HuH-7 (cell line): ENCODE measurements at regions not wholly inside any gene's neighbourhood (a gene's known extent, or its start where the extent isn't known, plus 50 kb on each side); places are given as distances from the start of the nearest gene placed in this dataset.
"Not testable (repeated sequence)": the region's sequence is repeated elsewhere in the genome, so short reads cannot be mapped to it uniquely, and the experiment has no call there.

Source experiments
- DNase-seq: peaks from one replicate; pipeline ENCODE4 v3.0.0; 2011; ENCODE audit warnings: low spot score

DNA sequence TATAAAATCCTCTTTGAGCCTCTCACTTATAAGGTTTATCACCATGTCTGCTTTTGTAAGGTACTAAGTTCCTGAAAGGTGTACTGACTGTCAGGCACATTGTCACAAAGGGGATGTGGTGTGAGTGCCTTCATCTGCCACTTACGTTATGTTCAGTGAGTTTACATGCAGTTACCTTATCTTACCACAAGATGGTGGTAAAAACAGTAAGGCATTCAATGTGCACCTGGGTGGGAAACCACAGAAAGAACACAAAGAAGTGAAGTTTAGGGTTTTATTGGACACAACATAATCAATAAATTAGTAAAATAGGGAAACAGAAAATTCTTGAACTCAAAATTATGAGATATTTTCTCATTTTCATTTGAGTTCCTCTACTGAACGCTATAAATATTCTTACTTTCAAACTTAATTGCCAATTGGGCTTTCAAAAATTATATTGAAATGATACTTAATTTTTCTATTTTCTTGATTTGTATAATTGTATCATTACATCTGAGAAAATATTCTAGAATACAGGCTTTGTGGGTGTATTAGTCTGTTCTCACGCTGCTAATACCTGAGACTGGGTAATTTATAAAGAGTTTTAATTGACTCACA, 650.8 kb downstream of the PCDH7 start:
- peak; percentile 63 for DNase-seq

DNA sequence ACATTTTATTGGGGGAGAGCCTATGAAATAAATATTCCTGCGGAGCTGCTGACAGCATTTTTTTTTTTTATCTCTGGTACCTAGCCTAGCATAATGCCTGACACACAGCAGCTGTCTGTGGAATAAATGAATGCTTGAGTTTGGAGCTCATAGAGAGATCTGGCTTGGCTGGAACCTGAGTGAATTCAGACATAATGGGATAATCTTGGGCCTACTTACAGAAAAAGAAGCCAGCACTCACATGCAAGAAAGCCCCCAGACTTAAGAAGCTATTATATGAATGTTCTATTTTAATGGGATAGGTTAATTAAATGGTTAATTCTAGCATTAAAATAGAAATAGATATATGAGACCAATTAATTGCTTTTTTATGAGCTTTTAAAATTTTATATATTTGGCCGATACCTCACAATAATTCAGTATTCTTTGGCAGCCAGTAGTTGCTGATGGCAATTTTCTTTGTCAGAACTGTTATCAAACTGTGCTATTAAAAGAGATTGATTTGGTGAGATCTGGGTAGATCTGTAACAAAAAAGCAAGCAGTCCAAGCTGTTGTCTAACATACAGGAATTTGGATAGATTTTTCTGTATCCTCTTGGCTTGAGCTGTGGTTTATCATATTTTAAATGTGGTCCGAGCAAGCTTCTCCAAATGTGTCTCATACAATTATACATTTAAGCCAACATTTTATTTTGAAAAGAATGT, 654.2 kb downstream of the PCDH7 start:
- no peak for DNase-seq

DNA sequence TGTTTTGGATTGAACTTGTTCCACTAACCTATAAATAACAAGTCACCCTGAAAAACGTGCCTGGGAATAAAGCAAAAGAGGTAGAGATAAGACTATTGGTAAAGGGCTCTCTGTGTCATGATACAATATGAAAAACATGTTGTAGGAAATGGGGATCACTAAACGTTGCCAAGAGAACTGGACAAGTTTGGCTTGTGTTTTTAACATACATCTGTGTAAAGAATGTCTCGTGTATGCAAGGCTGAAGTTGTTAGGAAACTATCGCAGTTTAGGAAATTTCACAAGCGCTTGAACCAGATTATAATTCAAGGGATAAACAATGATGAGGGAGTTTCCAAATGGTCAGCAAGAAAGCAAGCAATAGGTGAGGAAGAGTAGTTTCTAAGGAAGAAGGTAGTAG, 655.8 kb downstream of the PCDH7 start:
- DNase-seq: no peak

DNA sequence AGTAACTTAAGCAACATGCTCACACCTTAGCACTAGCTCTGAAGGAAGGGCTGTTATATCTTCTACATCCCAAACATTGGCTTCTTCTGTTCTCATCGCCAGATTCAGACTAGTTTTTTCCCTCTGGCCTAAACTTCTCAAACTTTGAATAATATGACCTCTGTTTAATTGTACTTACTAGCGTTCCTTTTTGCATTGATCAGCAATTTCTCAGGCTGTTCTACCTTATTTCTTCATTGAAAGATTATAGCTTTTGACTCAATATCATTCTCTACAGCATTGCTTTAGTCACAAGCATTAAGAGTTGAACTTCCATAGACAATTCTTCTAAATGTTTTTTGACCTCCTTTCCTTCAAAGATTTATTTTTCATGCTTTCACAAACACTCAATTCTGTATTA, 659.2 kb downstream of the PCDH7 start:
- DNase-seq: no peak

DNA sequence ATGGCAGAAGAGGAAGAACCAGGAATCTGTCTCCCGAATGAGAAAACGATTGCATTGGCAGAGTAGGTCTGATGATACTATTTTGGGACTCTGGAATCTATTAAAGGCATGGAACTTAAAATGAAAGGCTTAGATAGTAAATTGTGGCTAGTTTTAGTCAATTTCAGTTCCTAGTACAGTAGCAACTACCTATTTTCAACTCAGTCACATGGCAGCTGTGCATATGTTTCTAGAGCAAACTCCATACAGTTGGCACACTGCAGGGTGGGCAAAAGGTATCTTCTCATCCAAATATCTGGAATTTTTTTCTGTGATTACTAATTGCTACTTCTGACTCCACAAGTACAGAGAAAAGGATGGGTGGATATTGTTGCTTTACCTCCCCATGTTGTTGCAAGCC, 663.6 kb downstream of the PCDH7 start:
- DNase-seq: no peak

DNA sequence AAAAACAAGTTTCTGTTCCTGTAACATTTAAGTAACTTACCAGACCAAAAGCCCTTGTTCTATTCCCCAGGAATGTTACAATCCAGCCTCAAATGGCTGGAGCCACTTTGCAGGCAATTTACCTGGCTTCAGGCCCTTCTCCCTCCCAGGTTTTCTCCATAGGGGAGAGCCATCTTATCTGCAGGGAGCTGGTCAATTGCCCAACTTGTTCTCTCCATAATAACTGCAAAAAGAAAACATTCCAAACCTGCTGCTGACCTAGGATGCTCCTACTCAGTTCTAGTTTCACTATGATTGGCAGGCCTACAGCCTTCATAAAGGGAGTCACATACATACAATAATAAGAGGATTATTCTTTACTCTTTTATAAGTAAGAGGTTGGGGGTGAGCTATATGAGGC, 670.7 kb downstream of the PCDH7 start:
- peak; percentile 35 for DNase-seq

DNA sequence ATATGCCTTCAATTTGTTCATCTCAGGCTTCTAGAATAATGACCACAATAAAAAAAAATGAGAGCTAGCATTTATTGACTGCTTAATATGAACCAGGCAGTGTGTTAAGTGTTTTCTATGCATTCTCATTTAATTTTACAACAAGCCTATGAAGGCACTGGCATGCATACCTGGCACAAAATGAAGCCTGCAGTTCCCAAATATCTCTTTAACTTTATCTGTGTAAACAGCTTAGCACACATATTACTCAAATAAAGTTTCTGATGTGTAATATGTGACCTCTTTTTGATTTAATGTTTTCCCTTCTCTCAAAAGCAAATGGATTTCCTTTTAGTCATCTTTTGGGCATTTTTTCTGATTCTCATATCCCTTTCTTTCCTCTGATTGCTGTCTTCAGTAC, 671.8 kb downstream of the PCDH7 start:
- DNase-seq: no peak

DNA sequence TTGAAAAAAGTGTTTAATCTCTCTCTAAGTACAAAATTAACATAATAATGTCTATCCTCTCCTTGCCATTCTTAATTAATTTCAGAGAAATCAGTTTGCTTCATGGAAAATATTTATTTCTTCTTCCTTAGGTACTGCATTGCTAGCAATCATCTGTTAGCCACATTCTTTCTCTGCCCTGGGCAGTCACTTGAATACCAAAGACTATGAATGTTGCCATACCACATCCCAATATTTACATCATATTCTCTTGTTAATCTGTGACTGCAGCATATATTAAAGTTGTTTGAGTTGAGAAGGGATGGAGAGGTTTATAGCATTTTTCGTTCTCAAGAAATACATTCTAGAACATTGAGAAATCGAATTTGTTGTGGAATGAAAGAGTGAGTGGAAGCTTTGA, 672.8 kb downstream of the PCDH7 start:
- DNase-seq: no peak

DNA sequence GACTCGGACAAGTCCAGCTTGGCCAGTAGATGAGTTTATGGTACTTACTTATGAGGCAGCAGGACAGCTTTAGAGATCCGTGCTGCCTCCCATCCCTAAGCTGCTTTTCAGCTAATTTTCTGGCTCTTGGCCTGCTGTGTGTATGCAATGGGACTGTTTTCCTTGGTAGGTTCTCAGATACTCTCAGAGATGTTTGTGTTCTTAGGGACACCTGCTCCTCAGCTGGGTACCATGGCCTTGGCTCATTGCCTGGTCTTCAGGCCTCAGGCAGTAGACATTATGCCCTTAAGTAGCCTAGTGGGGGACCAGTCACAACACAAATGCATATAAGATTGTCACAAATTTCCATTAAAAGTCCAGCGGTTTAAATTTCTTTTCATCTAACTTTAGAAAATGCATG, 688.0 kb downstream of the PCDH7 start:
- no peak for DNase-seq

DNA sequence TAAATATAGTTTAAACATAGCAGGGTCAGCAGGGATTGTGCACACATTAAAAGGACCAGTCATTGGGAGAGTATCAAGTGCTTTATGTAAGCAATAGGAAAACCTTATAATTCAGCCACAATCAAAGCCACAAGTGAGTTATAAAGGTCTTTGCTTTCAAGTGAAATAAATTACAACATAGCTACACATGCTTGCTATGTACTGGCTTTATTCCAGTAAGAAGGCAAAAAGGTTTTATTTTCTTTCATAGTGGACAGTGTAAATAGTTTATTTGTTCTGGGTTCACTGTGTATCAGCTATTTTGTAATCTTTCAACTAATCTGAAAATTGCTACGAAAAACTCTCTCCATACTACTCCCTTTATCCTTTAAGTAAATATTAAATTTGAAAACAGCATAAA, 691.4 kb downstream of the PCDH7 start:
- DNase-seq: peak; percentile 68

DNA sequence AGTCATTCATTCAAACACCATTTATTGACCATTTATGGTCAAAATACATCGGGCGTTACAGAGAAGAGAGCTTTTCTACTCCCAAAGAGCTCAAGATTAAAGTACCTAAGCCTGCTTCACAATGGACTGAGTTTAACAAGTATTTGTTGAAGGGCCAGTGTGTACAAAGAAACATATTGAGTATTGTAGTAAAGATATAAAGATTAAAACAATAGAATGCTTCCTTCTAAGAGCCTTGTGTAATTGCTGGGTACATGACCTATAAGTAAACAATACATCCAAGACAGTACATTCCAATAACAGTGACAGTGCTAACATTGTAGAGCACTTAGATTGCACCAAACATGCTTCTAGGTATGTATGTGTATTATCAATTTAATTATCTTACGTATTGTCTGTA, 695.5 kb downstream of the PCDH7 start:
- no peak for DNase-seq

DNA sequence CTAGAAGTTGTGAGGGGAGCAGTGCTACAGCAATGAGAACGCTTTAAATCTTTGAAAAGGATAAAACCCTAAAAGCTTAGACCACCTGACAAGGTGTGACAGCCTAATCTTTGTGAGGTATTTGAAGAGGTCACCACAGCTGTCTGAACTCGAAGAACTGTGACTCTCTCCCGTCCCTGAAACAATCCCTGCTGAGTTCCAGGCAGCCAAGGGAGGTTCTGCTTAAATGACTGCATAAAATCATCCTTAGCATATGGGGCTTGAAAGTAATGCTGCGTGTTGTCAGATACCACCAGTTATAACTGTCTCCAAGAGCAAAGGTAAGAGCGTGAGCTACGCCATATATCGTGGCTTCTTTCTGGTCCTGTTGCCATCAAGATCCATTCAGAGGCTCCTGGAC, 696.3 kb downstream of the PCDH7 start:
- no peak for DNase-seq

DNA sequence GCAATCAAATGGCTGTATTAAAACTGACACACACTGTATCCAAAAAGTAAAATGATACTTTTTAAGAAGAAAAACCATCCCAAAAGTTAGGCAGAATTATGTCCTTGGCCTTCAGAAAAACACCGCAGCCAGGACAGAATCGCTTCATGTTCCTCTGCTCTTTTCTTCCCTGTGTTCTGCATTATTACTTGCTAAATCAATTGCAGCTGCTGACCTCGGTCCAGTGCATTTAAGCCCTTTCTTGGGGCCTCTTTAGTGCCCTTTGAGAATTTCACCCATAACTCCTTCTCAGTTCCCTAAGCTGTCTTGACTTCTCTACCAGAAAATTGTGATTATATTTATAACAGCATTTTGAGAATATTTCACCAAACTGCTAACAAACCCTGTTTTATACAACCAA, 696.9 kb downstream of the PCDH7 start:
- DNase-seq: no peak

DNA sequence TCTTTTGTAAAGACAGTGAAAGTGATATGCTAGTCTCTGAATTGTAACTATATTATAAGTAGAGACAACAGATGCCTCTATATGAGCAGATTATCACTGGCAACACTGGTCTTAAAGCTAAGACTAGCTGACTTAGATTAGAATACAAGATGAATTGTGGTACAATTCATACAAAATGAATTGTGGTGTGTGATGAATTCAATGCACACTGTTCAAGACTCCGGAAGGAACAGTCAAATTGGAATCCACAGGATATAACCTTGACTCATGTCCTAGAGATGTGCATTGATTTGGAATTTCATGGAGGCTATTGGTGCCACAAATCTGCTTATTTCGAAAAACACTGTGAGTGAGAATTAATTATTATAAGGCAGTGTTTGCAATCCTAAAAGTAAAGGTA, 701.8 kb downstream of the PCDH7 start:
- DNase-seq: no peak

DNA sequence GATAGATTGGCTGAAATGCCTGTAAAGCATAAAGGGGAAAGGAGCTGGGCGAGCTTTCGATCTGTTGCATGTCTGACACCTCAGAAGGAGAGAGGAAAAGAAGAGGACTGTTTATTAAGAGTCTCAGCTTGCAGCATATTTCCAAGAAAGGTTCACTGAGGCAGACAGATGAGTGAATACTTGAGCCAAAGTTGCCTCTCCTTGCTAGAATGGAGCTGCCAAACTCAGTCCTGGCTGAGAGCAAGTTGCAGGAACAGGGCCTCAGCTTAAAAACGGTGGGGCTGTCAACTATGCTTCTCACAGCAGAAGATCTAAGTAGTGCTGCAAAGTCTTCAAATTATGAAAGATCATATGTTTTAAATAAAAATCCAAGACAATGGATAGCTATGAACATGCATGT, 707.5 kb downstream of the PCDH7 start:
- no peak for DNase-seq

DNA sequence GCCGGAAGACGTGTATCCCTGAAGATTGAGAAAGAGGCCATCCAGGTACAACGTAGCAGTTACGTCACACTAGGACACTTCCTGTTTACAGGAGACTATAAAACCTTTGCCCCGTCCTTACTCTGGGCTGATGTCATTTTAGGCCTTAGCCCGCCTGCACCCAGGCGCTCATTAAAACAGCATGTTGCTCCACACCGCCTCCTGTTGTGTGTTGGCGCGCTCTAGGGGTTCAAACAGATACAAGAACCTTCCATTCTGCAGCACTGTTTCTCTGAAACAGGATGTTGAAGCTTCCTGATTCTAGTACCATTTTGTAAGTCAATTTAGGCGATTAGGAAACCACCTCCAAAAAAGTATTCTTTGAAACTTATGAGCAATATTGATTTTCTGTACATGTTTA, 722.1 kb downstream of the PCDH7 start:
- DNase-seq: no peak

DNA sequence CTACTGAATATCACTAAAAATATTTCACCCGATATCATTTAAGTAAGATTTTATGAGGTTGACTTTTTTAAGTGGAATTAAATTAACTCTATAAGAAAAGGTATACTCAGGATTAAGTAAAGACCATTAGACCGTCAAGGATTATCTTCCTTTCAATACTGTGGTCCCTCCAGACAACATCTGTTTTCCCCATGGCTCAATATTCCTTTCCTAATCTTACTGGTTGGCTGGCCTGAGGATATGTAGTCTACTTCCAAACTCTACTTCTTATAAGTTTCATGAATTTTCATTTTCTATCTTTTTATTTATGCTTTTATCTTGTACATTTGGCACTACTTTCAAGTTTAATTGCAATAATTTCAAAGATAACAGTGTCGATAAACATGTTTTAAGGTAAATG, 725.4 kb downstream of the PCDH7 start:
- no peak for DNase-seq

DNA sequence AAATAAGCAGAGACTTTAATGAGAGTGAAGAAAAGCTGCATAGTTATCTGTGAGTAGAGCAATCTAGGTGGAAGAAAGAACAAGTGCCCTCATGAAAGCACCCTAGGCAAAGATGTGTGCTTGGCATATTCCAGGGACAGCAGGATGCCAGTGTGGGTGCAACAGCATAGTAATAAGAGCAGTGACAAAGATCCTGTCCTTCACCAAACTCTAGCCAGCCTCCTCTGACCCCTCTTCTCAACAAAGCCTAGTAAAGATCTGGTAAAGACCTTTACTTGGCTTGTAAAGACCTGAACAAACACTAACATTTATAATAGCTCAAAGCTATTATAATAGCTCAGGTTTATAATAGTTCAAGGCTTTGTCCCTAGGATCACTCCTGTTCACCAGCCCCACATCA, 735.4 kb downstream of the PCDH7 start:
- no peak for DNase-seq

DNA sequence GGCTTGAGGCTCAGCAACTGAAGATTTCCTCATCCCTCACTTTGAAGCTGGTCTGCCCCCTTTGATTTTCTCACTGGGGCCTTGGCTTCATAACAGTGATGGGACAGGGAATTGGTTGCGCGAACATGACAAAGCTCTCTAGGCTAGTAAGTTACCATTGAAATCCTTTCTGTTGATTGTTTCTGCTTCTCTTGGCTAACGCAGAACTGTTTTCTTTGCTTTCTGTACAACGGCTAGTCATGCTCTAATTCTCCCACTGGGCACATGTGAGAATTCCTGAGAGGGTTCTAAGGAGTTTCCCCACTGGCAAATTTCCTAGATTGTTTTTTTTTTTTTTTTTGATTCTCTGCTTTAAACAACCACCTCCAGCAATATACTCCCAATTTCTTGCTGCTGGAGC, 738.6 kb downstream of the PCDH7 start:
- no peak for DNase-seq

DNA sequence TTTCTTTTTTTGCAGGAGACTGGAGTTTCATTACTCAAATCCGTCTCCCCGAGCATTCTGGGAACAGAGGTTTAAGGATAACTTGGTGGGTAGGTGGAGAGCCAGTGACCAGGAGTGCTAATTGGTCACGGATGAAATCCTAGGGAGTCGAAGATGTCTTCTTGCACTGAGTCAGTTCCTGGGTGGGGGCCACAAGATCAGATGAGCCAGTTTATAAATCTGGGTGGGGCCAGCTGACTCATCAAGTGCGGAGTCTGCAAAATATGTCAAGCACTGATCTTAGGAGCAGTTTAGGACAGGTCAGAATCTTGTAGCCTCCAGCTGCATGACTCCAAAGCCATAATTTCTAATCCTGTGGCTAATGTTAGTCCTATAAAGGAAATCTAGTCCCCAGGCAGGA, 741.3 kb downstream of the PCDH7 start:
- DNase-seq: no peak

DNA sequence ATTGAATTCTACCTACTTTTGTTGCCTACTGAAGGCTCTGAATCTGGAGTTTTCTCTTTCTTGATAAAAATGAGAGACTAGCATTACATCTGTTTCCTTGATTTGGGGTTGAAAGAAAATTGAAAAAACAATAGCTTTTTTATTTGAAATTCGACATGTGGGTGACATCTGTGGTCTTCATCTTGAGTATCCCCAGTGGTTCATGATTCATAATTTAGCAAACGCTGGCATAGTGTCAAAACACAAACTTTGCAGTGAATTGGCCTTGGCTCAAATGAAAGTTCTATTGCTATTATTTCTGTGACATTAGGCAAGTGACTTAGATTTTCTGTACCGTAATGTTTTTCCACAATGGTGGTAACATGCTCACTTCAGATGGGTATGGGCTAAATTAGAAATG, 747.6 kb downstream of the PCDH7 start:
- DNase-seq: no peak

DNA sequence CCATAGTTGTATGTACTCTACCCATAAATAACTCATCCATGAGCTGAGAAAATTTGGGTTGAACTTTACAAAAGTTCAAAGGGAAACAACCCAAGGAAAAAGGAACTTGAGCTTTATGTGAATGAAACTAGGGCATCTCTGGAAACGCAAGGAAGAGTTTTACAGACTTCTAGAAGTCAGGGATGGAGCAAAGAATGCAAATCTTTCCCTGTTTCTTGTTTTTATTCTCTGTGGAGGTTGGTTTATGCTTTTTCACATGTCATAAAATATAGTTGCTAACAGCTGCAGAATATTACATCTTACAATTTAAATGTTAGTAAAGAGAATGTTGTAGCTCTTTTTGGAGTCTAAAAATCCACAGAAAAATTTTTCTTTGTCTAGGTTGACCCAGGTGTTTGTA, 754.1 kb downstream of the PCDH7 start:
- DNase-seq: no peak

DNA sequence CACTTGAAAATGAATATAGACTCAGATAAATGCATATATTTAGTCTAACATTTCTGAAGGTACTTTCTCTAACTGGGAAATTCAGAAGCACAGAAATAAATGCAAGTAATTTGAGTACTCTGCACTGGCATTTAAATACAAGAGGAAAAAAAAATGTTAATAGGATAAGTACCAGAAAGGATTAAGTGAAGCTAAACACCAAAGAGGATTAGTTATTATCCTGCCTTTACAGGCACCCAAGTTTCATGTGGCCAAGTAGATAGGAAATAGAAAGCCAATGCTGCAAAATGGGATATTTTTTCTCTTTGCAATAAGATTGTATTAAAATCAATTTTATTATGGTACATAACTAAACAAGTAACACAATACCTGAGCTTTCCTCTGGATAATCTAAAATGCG, 762.5 kb downstream of the PCDH7 start:
- no peak for DNase-seq

DNA sequence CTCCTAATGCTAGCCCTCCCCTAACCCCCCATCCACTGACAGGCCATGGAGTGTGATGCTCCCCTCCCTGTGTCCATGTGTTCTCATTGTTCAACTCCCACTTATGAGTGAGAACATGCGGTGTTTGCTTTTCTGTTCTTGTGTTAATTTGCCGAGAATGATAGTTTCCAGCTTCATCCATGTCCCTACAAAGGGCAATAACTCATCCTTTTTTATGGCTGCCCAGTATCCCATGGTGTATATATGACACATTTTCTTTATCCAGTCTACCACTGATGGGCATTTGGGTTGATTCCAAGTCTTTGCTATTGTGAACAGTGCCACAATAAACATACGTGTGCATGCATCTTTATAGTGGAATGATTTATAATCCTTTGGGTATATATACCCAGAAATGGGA, 779.0 kb downstream of the PCDH7 start:
- DNase-seq: not testable (repeated sequence)
